Posterior vena cava (tissue), 2 donors: ENCODE measurements at regions not wholly inside any gene's neighbourhood (a gene's known extent, or its start where the extent isn't known, plus 50 kb on each side); places are given as distances from the start of the nearest gene placed in this dataset.
"Not testable (repeated sequence)": the region's sequence is repeated elsewhere in the genome, so short reads cannot be mapped to it uniquely, and the experiment has no call there.

Experiments used
- DNase-seq: peaks from one replicate; pipeline ENCODE4 v3.0.0-alpha.2; 2020; ENCODE audit warnings: low spot score
- intact Hi-C, 2 donors: fragments of 100-400 bp; cut with DNase I; formaldehyde crosslinking; loops; one replicate each; pipeline versions ENCODE4 v1.14.1 to v1.14.2; 2022 to 2023
- donor health status: DM: yes; HTN: yes; CAD: no.
- donor health status: DM: yes; HTN: yes; CAD: no.

DNA sequence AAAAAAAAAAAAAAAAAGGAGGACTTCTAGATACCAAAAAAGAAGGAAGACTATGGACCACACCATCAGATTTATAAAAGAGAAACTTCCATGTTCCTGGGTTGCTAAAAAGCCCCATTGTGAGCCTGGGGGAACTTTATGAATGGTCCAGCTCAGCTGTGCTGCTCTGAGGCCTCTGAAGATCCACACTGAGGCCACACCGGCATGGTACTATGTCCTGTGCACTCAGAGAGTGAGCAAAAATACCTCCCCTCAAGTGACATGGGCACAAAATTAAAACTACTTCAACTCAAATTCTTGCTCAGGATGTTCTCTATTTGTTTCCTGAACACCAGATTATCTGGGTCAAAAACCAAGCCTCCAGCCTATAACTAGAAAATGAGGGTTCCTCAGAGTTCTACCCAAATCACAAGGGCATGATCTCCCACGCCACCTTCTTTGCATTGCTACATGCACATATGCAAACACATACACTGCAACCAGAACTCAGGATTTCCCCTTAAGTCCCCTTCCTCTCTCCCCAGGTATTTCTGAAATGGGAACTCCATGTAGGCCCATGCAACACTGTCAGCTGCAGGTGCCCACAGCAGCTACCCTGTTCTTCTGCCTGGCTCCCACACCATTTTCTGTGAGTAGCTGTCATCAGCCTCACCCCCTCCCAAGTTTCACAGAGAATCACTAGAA, 94.4 kb downstream of the SH3GLB1 start:
- intact Hi-C loops, result no loop called here
- no peak for DNase-seq

- intact Hi-C loops, DNase-seq: not testable (repeated sequence)
Observed at GRCh38 chr1:86803641-86804040, 99.3 kb downstream of the SH3GLB1 start.

GRCh38 chr1:86805898-86806519, 101.6 kb downstream of the SH3GLB1 start:
- intact Hi-C loops, result loop anchor here in 1 of 2 donors (5.0 kb wide), 1 partner anchor 721 kb away; no protein-coding TSS in a partner anchor
- not testable (repeated sequence) for DNase-seq

- DNase-seq, result no peak
- intact Hi-C loops, result no loop called here
Observed at GRCh38 chr1:86811142-86811924, 102.6 kb downstream of the SELENOF start.

DNA sequence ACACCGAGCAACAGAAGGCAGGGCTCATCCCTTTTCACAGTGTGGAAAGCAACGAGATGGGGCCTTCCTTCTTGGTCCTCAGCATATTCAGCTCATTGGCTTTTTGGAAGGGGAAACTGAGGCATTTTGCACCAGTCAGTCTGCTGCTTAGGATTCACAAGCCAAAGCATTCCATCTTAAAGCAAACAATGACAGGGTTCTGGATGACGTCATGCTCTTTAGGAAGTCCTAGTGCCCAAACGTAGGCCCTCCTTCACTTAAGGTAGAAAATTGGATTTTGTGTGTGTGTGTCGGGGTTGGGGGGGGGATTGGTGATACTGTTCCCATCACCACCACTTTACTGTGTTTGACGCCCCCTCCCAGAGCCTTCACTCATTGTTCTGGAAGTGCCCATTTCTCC, 101.6 kb downstream of the SELENOF start:
- intact Hi-C loops, result no loop called here
- DNase-seq, result no peak
